ENCODE measurements at regions not wholly inside any gene's neighbourhood (a gene's known extent, or its start where the extent isn't known, plus 50 kb on each side); places are given as distances from the start of the nearest gene placed in this dataset.

- Histone ChIP-seq H3F3A (ENCODE audit: low read depth) (no peaks in the 10 kb centered on the region), H2AFZ (replicated peaks) (no peak overlapping the region), H3K4me2 (no peak overlapping the region), H4K20me1 (ENCODE audit: low read depth) (no peaks in the 10 kb centered on the region), H3K9ac (no peak overlapping the region), H3K4me3 (no peak overlapping the region), H3K79me2 (ENCODE audit: low read depth) (no peaks in the 10 kb centered on the region), H3K27ac (no peak overlapping the region), H3K27me3 (no peaks in the 10 kb centered on the region), H3K4me1 (no peaks in the 10 kb centered on the region), H3K9me3 (ENCODE audit: low read depth) (no peaks in the 10 kb centered on the region), H3K36me3 (no peaks in the 10 kb centered on the region)
- Mint-ChIP-seq H3K4me3 (no peak overlapping the region), H3K36me3 (no peaks in the 10 kb centered on the region), H3K9me3 (peaks cover 2% of the 10 kb centered on the region), H3K27ac (no peak overlapping the region), H3K27me3 (ENCODE audit: insufficient read depth, low read depth) (peaks cover 5% of the 10 kb centered on the region), H3K4me1 (no peaks in the 10 kb centered on the region)
- no peak for DNase-seq (ENCODE audit: low spot score)
- TF ChIP-seq CTCF (IDR thresholded peaks at IDR 0.05) (no peak), EZH2 (IDR thresholded peaks at IDR 0.05) (no peak), EZH2phosphoT487 (IDR thresholded peaks at IDR 0.05) (no peak)
These were observed 418.9 kb downstream of the ARHGEF28 start for GRCh38 chr5:74044936-74045335.

GRCh38 chr5:74042959-74043358, 417.0 kb downstream of the ARHGEF28 start:
- Mint-ChIP-seq H3K27ac (no peak overlapping the region), H3K36me3 (no peaks in the 10 kb centered on the region), H3K9me3 (peaks cover 7% of the 10 kb centered on the region), H3K4me3 (no peak overlapping the region), H3K4me1 (peaks cover 4% of the 10 kb centered on the region), H3K27me3 (ENCODE audit: insufficient read depth, low read depth) (peaks cover 5% of the 10 kb centered on the region)
- Histone ChIP-seq H3F3A (ENCODE audit: low read depth) (no peaks in the 10 kb centered on the region), H3K4me3 (no peak overlapping the region), H3K9ac (no peak overlapping the region), H4K20me1 (ENCODE audit: low read depth) (no peaks in the 10 kb centered on the region), H3K36me3 (no peaks in the 10 kb centered on the region), H2AFZ (replicated peaks) (peak overlapping the region; percentile 38), H3K4me2 (no peak overlapping the region), H3K9me3 (ENCODE audit: low read depth) (no peaks in the 10 kb centered on the region), H3K4me1 (peaks cover 2% of the 10 kb centered on the region), H3K27me3 (no peaks in the 10 kb centered on the region), H3K27ac (no peak overlapping the region), H3K79me2 (ENCODE audit: low read depth) (no peaks in the 10 kb centered on the region)
- TF ChIP-seq CTCF (IDR thresholded peaks at IDR 0.05) (no peak), EZH2 (IDR thresholded peaks at IDR 0.05) (no peak), EZH2phosphoT487 (IDR thresholded peaks at IDR 0.05) (no peak)
- DNase-seq (ENCODE audit: low spot score) = no peak

GRCh38 chr5:74042559-74042958, 416.6 kb downstream of the ARHGEF28 start:
- H3K27ac ChIP-seq = no peak overlapping the region
- no peaks in the 10 kb centered on the region for H3K79me2 ChIP-seq (ENCODE audit: low read depth)
- no peak overlapping the region for H3K27ac Mint-ChIP-seq
- no peak overlapping the region for H3K4me3 ChIP-seq
- peaks cover 5% of the 10 kb centered on the region for H3K27me3 Mint-ChIP-seq (ENCODE audit: insufficient read depth, low read depth)
- H4K20me1 ChIP-seq (ENCODE audit: low read depth) = no peaks in the 10 kb centered on the region
- H3K27me3 ChIP-seq = no peaks in the 10 kb centered on the region
- H3K4me1 ChIP-seq = peaks cover 6% of the 10 kb centered on the region
- H3F3A ChIP-seq (ENCODE audit: low read depth) = no peaks in the 10 kb centered on the region
- H3K9me3 ChIP-seq (ENCODE audit: low read depth) = no peaks in the 10 kb centered on the region
- H3K36me3 ChIP-seq = no peaks in the 10 kb centered on the region
- H3K9me3 Mint-ChIP-seq = peaks cover 7% of the 10 kb centered on the region
- H2AFZ ChIP-seq (replicated peaks) = peak overlapping the region; percentile 38
- no peak overlapping the region for H3K4me2 ChIP-seq
- H3K4me3 Mint-ChIP-seq = no peak overlapping the region
- H3K4me1 Mint-ChIP-seq = peaks cover 8% of the 10 kb centered on the region
- no peak overlapping the region for H3K9ac ChIP-seq
- no peaks in the 10 kb centered on the region for H3K36me3 Mint-ChIP-seq
- no peak for DNase-seq (ENCODE audit: low spot score)
- TF ChIP-seq CTCF (IDR thresholded peaks at IDR 0.05) (no peak), EZH2phosphoT487 (IDR thresholded peaks at IDR 0.05) (no peak), EZH2 (IDR thresholded peaks at IDR 0.05) (no peak)
